Prostate gland (tissue), 2 donors: ENCODE measurements at regions not wholly inside any gene's neighbourhood (a gene's known extent, or its start where the extent isn't known, plus 50 kb on each side); places are given as distances from the start of the nearest gene placed in this dataset.

Experiments
- DNase-seq: peaks from one replicate; pipeline ENCODE4 v3.0.0-alpha.2; 2019; ENCODE audit warnings: low spot score
- H3K27ac ChIP-seq, 2 donors: fragments of 200-600 bp; sonication (generic); 2 replicates each; pipeline ENCODE4 v1.5.1; 2017 to 2019
- H3K27me3 ChIP-seq: fragments of 200-600 bp; sonication (generic); replicated peaks from 2 replicates; pipeline ENCODE4 v1.5.1; 2019; ENCODE audit not compliant: insufficient read depth
- H3K36me3 ChIP-seq, 2 donors: fragments of 200-600 bp; sonication (generic); 1 replicate in 1 of 2; 2 replicates in 1 of 2; pipeline versions ENCODE4 v1.5.1 to v1.8.1; 2017 to 2019
- H3K4me1 ChIP-seq: fragments of 200-600 bp; sonication (generic); replicated peaks from 2 replicates; pipeline ENCODE4 v1.5.1; 2019
- H3K4me3 ChIP-seq, 2 donors: fragments of 200-600 bp; sonication (generic); 2 replicates each; pipeline ENCODE4 v1.5.1; 2017 to 2019
- H3K9me3 ChIP-seq: fragments of 200-600 bp; sonication (generic); 2 replicates; pipeline ENCODE4 v1.5.1; 2017
- CTCF ChIP-seq, 4 experiments: fragments of 200-600 bp in 2 of 4; fragments of 450-650 bp in 2 of 4; sonication (generic) in 2 of 4; IDR thresholded peaks; 1 replicate in 3 of 4; 2 replicates in 1 of 4; pipeline ENCODE4 v1.5.1; 2016 to 2019; ENCODE audit warnings: antibody characterized with exemption in 4 of 4, mild to moderate bottlenecking in 2 of 4, moderate library complexity in 2 of 4
- POLR2A ChIP-seq: fragments of 450-650 bp; IDR thresholded peaks from one replicate; pipeline ENCODE4 v1.6.1; 2016; ENCODE audit warnings: antibody characterized with exemption, mild to moderate bottlenecking
- POLR2AphosphoS5 ChIP-seq: sonication (generic); formaldehyde crosslinking; IDR thresholded peaks from one replicate; pipeline ENCODE4 v1.6.1; 2017; ENCODE audit warnings: antibody characterized with exemption
- WGBS: methylation state at CpG from one replicate; pipeline ENCODE4 v1.1.5; 2018; 5-methylcytosine and 5-hydroxymethylcytosine counted together
- intact Hi-C: fragments of 100-400 bp; cut with DNase I; formaldehyde crosslinking; loops from one replicate; pipeline ENCODE4 v1.14.2; 2022

- intact Hi-C loops: no loop called here
- no peaks in the 10 kb centered on the region for H3K27me3 ChIP-seq
- H3K9me3 ChIP-seq: no peaks in the 10 kb centered on the region
Observed at GRCh38 chr7:25887795-25888559, 264.0 kb upstream of the NFE2L3 start.

GRCh38 chr7:25889765-25890164 lies 262.2 kb upstream of the NFE2L3 start:
- WGBS: 52% methylated on average over 7 of the region's 7 CpGs
- no peak overlapping the region for H3K4me3 ChIP-seq
- DNase-seq: no peak
- H3K27me3 ChIP-seq: no peaks in the 10 kb centered on the region
- TF ChIP-seq POLR2AphosphoS5: no peak
- no peak for TF ChIP-seq CTCF (IDR thresholded peaks at IDR 0.05)
- TF ChIP-seq POLR2A: no peak
- intact Hi-C loops: loop anchor here (10.0 kb wide), 2 partner anchors 175 to 775 kb away; no protein-coding TSS in a partner anchor
- H3K9me3 ChIP-seq: no peaks in the 10 kb centered on the region
- H3K4me1 ChIP-seq: no peaks in the 10 kb centered on the region
- no peaks in the 10 kb centered on the region for H3K36me3 ChIP-seq
- H3K27ac ChIP-seq: no peak overlapping the region

More at GRCh38 chr7:25887795-25888559, 264.0 kb upstream of the NFE2L3 start:
- Histone ChIP-seq H3K4me3 (no peak overlapping the region), H3K4me1 (no peaks in the 10 kb centered on the region), H3K27ac (no peak overlapping the region), H3K36me3 (no peaks in the 10 kb centered on the region)
- WGBS: 95% methylated on average over 2 of the region's 2 CpGs
- no peak for DNase-seq
- TF ChIP-seq CTCF (IDR thresholded peaks at IDR 0.05) (no peak), POLR2A (no peak), POLR2AphosphoS5 (no peak)

GRCh38 chr7:25891591-25891990 lies 260.4 kb upstream of the NFE2L3 start:
- H3K9me3 ChIP-seq: no peaks in the 10 kb centered on the region
- H3K36me3 ChIP-seq: no peaks in the 10 kb centered on the region
- no peak for TF ChIP-seq POLR2A
- no peak for DNase-seq
- WGBS: 79% methylated on average over 4 of the region's 4 CpGs
- peaks cover 2% of the 10 kb centered on the region for H3K27me3 ChIP-seq
- no peak overlapping the region for H3K27ac ChIP-seq
- intact Hi-C loops: loop anchor here (10.0 kb wide), 2 partner anchors 173 to 773 kb away; no protein-coding TSS in a partner anchor
- no peak overlapping the region for H3K4me3 ChIP-seq
- no peaks in the 10 kb centered on the region for H3K4me1 ChIP-seq

GRCh38 chr7:25893436-25893835 lies 258.6 kb upstream of the NFE2L3 start:
- intact Hi-C loops: loop anchor here (2.0 to 10.0 kb wide), 3 partner anchors 171 to 771 kb away; no protein-coding TSS in a partner anchor
- no peaks in the 10 kb centered on the region for H3K9me3 ChIP-seq
- no peaks in the 10 kb centered on the region for H3K4me1 ChIP-seq
- DNase-seq: no peak
- 14% methylated on average over 1 of the region's 1 CpG for WGBS
- TF ChIP-seq CTCF (IDR thresholded peaks at IDR 0.05) (no peak), POLR2AphosphoS5 (no peak), POLR2A (no peak)
- no peaks in the 10 kb centered on the region for H3K36me3 ChIP-seq
- H3K27me3 ChIP-seq: peaks cover 2% of the 10 kb centered on the region
- H3K27ac ChIP-seq: no peak overlapping the region
- H3K4me3 ChIP-seq: no peak overlapping the region

- 63% methylated on average over 7 of the region's 7 CpGs for WGBS
- TF ChIP-seq POLR2AphosphoS5 (no peak), CTCF (IDR thresholded peaks at IDR 0.05) (no peak), POLR2A (no peak)
- Histone ChIP-seq H3K27me3 (peaks cover 2% of the 10 kb centered on the region), H3K36me3 (no peaks in the 10 kb centered on the region), H3K9me3 (no peaks in the 10 kb centered on the region), H3K4me1 (no peaks in the 10 kb centered on the region), H3K4me3 (no peak overlapping the region), H3K27ac (no peak overlapping the region)
- intact Hi-C loops: loop anchor here (10.0 kb wide), 2 partner anchors 171 to 771 kb away; no protein-coding TSS in a partner anchor
- DNase-seq: no peak
Observed at GRCh38 chr7:25894002-25894901, 257.7 kb upstream of the NFE2L3 start.
